ENCODE measurements at regions not wholly inside any gene's neighbourhood (a gene's known extent, or its start where the extent isn't known, plus 50 kb on each side); places are given as distances from the start of the nearest gene placed in this dataset.

DNA sequence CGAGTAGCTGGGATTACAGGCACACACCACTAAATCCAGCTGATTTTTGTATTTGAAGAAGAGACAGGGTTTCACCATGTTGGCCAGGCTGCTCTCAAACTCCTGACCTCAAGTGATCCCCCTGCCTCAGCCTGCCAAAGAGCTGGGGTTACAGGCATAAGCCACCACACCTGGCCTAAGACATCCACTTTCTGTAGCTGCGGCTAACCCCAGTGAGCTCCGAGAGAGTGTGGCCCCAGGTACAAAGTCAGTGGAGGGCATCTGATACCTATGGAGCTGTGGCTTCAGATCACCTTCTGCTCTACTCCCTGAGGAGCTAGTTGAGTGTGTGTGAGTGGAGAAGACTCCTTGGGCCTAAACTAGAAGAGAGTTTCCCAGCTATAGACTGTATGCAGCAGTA is 189.3 kb upstream of the TSC22D2 start:
- no peak for TF ChIP-seq CTCF (IDR thresholded peaks at IDR 0.05; ENCODE audit: poor library complexity)
- TF ChIP-seq EZH2phosphoT487 (IDR thresholded peaks at IDR 0.05; ENCODE audit: low read depth, severe bottlenecking, unreplicated experiment) = no peak
- TF ChIP-seq EZH2 (IDR thresholded peaks at IDR 0.05; ENCODE audit: borderline replicate concordance) = no peak

All from hepatocyte (in vitro differentiated cells).